ENCODE measurements at regions not wholly inside any gene's neighbourhood (a gene's known extent, or its start where the extent isn't known, plus 50 kb on each side); places are given as distances from the start of the nearest gene placed in this dataset.

DNA sequence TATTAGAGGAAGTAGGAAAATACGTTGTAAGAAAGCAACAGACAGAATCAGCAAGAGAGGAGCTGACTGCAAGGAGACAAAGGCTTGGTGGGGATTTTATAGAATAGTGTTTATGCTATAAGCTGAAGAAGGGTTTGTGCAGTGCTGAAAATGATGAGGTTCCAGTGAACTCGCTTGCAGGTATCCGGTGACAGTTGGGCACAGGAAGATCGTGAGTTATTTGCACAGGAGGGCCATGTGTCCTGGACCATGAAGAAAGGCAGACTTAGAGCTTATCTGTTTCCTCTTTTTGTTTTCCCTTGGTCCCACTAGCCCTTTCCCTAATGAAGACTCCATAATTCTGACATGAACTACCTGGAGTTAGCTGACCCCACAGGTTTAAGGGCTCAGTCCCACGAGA lies 61.4 kb downstream of the NXNL2 start:
- Mint-ChIP-seq H3K9me3 (no peaks in the 10 kb centered on the region), H3K36me3 (no peaks in the 10 kb centered on the region), H3K4me3 (no peak overlapping the region), H3K27me3 (ENCODE audit: low read depth in 2 of 2) (peaks cover 17 to 27% of the 10 kb centered on the region in 2 donors), H3K27ac (no peak overlapping the region), H3K4me1 (peaks cover 5 to 7% of the 10 kb centered on the region in 2 donors)
- no peak overlapping the region for H3K4me3 ChIP-seq (ENCODE audit: low read length)
- ATAC-seq (no peak), DNase-seq (no peak)
- H3K27ac ChIP-seq (ENCODE audit: low read length): no peak overlapping the region
- WGBS (ENCODE audit: insufficient coverage): 24% methylated on average over 5 of the region's 5 CpGs
- no peaks in the 10 kb centered on the region for H3K4me1 ChIP-seq (ENCODE audit: control insufficient read depth, insufficient read depth, low read length)
- TF ChIP-seq CTCF (IDR thresholded peaks at IDR 0.05): no peak
- intact Hi-C loops (cut with micrococcal nuclease): loop anchor here (10.0 kb wide), 1 partner anchor 1508 kb away; no protein-coding TSS in a partner anchor
- no peaks in the 10 kb centered on the region for H3K36me3 ChIP-seq (ENCODE audit: control insufficient read depth, insufficient read depth, low read length)
- no peaks in the 10 kb centered on the region for H3K9me3 ChIP-seq (ENCODE audit: control insufficient read depth, insufficient read depth, low read length)
- no peaks in the 10 kb centered on the region for H3K27me3 ChIP-seq (ENCODE audit: control insufficient read depth, insufficient read depth, low read length)

DNA sequence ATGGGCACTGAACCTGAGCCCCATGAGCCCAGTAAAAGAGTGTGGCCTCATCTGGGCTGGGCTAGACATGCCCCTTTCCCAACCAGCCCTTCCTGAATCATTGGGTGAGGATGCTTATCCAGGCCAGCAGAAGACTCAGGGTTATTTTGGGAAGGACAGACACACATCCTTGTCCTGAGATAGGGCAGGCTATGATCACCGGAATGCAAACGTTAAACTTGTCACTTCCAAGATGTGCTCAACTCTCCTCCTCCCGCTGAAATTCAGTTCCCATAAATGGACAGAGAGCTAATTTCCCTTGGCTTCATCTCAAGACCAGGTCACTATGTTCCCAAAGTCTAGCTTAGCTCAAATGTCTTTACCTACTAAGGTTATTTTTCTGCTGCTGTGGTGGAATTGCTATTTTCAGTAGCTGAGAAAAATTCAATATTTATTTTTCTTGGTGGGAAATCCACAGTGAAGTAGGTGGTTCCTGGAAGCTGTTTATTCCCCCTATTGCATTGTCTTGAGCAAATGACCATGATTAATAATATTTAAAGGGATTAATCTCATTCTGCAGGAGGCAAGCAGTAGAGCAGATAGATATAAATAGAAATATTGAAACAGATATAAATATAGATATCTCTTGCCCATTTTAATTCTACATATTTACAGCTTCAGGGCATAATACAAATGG lies 70.0 kb downstream of the NXNL2 start:
- ATAC-seq (no peak), DNase-seq (no peak)
- Histone ChIP-seq H3K4me1 (ENCODE audit: control insufficient read depth, insufficient read depth, low read length) (no peaks in the 10 kb centered on the region), H3K27me3 (ENCODE audit: control insufficient read depth, insufficient read depth, low read length) (no peaks in the 10 kb centered on the region), H3K4me3 (ENCODE audit: low read length) (no peak overlapping the region), H3K27ac (ENCODE audit: low read length) (no peak overlapping the region), H3K9me3 (ENCODE audit: control insufficient read depth, insufficient read depth, low read length) (no peaks in the 10 kb centered on the region), H3K36me3 (ENCODE audit: control insufficient read depth, insufficient read depth, low read length) (no peaks in the 10 kb centered on the region)
- Mint-ChIP-seq H3K9me3 (no peaks in the 10 kb centered on the region), H3K36me3 (no peaks in the 10 kb centered on the region), H3K27me3 (ENCODE audit: low read depth in 2 of 2) (peaks cover 14 to 40% of the 10 kb centered on the region in 2 donors), H3K27ac (no peak overlapping the region), H3K4me3 (no peak overlapping the region), H3K4me1 (peaks cover 0 to 5% of the 10 kb centered on the region in 2 donors)
- WGBS (ENCODE audit: insufficient coverage): 86% methylated on average over 3 of the region's 3 CpGs
- no peak for TF ChIP-seq CTCF (IDR thresholded peaks at IDR 0.05)
- intact Hi-C loops (cut with micrococcal nuclease): no loop called here

GRCh38 chr9:88605512-88606362 lies 70.8 kb downstream of the NXNL2 start:
- no peak overlapping the region for H3K27ac Mint-ChIP-seq
- Histone ChIP-seq H3K27ac (ENCODE audit: low read length) (no peak overlapping the region), H3K27me3 (ENCODE audit: control insufficient read depth, insufficient read depth, low read length) (no peaks in the 10 kb centered on the region), H3K36me3 (ENCODE audit: control insufficient read depth, insufficient read depth, low read length) (no peaks in the 10 kb centered on the region), H3K4me1 (ENCODE audit: control insufficient read depth, insufficient read depth, low read length) (no peaks in the 10 kb centered on the region), H3K9me3 (ENCODE audit: control insufficient read depth, insufficient read depth, low read length) (no peaks in the 10 kb centered on the region), H3K4me3 (ENCODE audit: low read length) (no peak overlapping the region)
- peaks cover 10 to 37% of the 10 kb centered on the region in 2 donors for H3K27me3 Mint-ChIP-seq (ENCODE audit: low read depth in 2 of 2)
- ATAC-seq (no peak), DNase-seq (no peak)
- peaks cover 0 to 5% of the 10 kb centered on the region in 2 donors for H3K4me1 Mint-ChIP-seq
- intact Hi-C loops (cut with micrococcal nuclease): no loop called here
- H3K9me3 Mint-ChIP-seq: no peaks in the 10 kb centered on the region
- TF ChIP-seq CTCF (IDR thresholded peaks at IDR 0.05): no peak
- no peak overlapping the region for H3K4me3 Mint-ChIP-seq
- H3K36me3 Mint-ChIP-seq: no peaks in the 10 kb centered on the region
- 55% methylated on average over 6 of the region's 8 CpGs for WGBS (ENCODE audit: insufficient coverage)
